ENCODE measurements at regions not wholly inside any gene's neighbourhood (a gene's known extent, or its start where the extent isn't known, plus 50 kb on each side); places are given as distances from the start of the nearest gene placed in this dataset.

- POLR2A ChIA-PET, result no interaction called here
- Mint-ChIP-seq H3K27ac (ENCODE audit: unreplicated experiment) (no peak overlapping the region), H3K27me3 (ENCODE audit: insufficient read depth, unreplicated experiment) (no peaks in the 10 kb centered on the region), H3K9me3 (ENCODE audit: unreplicated experiment) (no peaks in the 10 kb centered on the region), H3K4me3 (ENCODE audit: unreplicated experiment) (no peak overlapping the region), H3K36me3 (ENCODE audit: insufficient read depth, unreplicated experiment) (no peaks in the 10 kb centered on the region), H3K4me1 (ENCODE audit: low read depth, unreplicated experiment) (no peaks in the 10 kb centered on the region)
- no peaks in the 10 kb centered on the region for H3K9me3 ChIP-seq
- H3K4me1 ChIP-seq, result no peaks in the 10 kb centered on the region
- H3K27me3 ChIP-seq (replicated peaks; ENCODE audit: control insufficient read depth, insufficient read depth, low read length), result no peaks in the 10 kb centered on the region
- no peak for TF ChIP-seq CTCF (IDR thresholded peaks at IDR 0.05; ENCODE audit: insufficient read depth in 1 of 2, low read depth in 1 of 2, low read length in 1 of 2, severe bottlenecking in 1 of 2, unreplicated experiment in 1 of 2)
- no TSS peak for BruUV-seq (replicated peaks)
- no peaks in the 10 kb centered on the region for H3K36me3 ChIP-seq (ENCODE audit: control insufficient read depth, insufficient read depth, low read length)
- CTCF ChIA-PET, result no interaction called here
- DNase-seq, result no peak
- no peak overlapping the region for H3K4me3 ChIP-seq (ENCODE audit: low read depth, low read length)
- intact Hi-C loops (cut with micrococcal nuclease; ENCODE audit: unreplicated experiment), result no loop called here
Measured at GRCh38 chr20:3326779-3327521, 80.5 kb downstream of the DNAAF9 start.

DNA sequence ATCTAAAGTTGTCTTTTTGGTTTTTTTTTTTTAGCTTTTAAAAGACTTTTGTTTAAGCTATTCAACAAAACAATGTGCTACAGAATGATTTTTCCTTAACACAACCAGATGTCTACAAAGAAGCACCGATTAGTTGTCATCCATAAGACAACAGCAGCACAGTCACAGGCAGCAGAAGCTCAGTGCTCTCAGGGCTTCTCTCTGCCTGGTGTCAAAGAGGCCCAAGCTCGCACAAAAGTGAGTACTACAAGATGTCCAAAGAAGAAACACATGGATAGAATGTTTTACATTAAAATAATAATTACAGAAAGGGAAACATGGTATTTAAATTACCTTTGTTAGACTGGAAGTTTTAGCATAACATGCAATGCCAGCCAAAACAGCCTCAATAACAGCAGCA lies 81.6 kb downstream of the DNAAF9 start:
- H3K4me3 ChIP-seq (ENCODE audit: low read depth, low read length), result no peak overlapping the region
- ChIA-PET POLR2A (no interaction called here), CTCF (interaction anchor here (0.6 kb wide), 1 partner anchor 10 kb away, joined by 5 read pairs; no protein-coding TSS in a partner anchor)
- no peaks in the 10 kb centered on the region for H3K4me1 ChIP-seq
- no peaks in the 10 kb centered on the region for H3K9me3 ChIP-seq
- H3K36me3 ChIP-seq (ENCODE audit: control insufficient read depth, insufficient read depth, low read length), result no peaks in the 10 kb centered on the region
- no peak for TF ChIP-seq CTCF (IDR thresholded peaks at IDR 0.05; ENCODE audit: insufficient read depth in 1 of 2, low read depth in 1 of 2, low read length in 1 of 2, severe bottlenecking in 1 of 2, unreplicated experiment in 1 of 2)
- no peaks in the 10 kb centered on the region for H3K4me1 Mint-ChIP-seq (ENCODE audit: low read depth, unreplicated experiment)
- no TSS peak for BruUV-seq (replicated peaks)
- intact Hi-C loops (cut with micrococcal nuclease; ENCODE audit: unreplicated experiment), result no loop called here
- no peak for DNase-seq
- H3K36me3 Mint-ChIP-seq (ENCODE audit: insufficient read depth, unreplicated experiment), result no peaks in the 10 kb centered on the region
- H3K4me3 Mint-ChIP-seq (ENCODE audit: unreplicated experiment), result no peak overlapping the region
- H3K27me3 Mint-ChIP-seq (ENCODE audit: insufficient read depth, unreplicated experiment), result no peaks in the 10 kb centered on the region
- no peaks in the 10 kb centered on the region for H3K27me3 ChIP-seq (replicated peaks; ENCODE audit: control insufficient read depth, insufficient read depth, low read length)
- H3K9me3 Mint-ChIP-seq (ENCODE audit: unreplicated experiment), result no peaks in the 10 kb centered on the region
- no peak overlapping the region for H3K27ac Mint-ChIP-seq (ENCODE audit: unreplicated experiment)

DNA sequence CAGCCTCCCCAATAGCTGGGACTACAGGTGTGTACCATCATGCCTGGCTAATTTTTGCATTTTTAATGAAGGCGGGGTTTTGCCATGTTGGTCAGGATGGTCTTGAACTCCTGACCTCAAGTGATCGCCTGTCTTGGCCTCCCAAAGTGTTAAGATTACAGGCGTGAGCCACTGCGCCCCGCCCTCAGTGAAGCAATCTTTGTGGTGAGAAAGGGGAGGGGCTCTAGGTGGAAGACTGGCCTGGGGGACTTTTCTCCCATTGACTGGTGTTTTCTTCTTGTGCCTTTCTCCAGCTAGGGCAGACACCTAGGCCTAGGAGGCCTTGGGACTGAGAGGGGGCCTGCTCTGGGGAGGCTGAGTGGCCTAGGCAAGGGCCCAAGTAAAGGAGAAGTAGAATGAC lies 84.1 kb downstream of the DNAAF9 start:
- BruUV-seq (replicated peaks), result no TSS peak
- TF ChIP-seq CTCF (IDR thresholded peaks at IDR 0.05; ENCODE audit: insufficient read depth in 1 of 2, low read depth in 1 of 2, low read length in 1 of 2, severe bottlenecking in 1 of 2, unreplicated experiment in 1 of 2), result no peak
- H3K27ac Mint-ChIP-seq (ENCODE audit: unreplicated experiment), result no peak overlapping the region
- H3K9me3 Mint-ChIP-seq (ENCODE audit: unreplicated experiment), result no peaks in the 10 kb centered on the region
- ChIA-PET CTCF (no interaction called here), POLR2A (no interaction called here)
- H3K36me3 Mint-ChIP-seq (ENCODE audit: insufficient read depth, unreplicated experiment), result no peaks in the 10 kb centered on the region
- H3K4me3 Mint-ChIP-seq (ENCODE audit: unreplicated experiment), result no peak overlapping the region
- H3K4me1 Mint-ChIP-seq (ENCODE audit: low read depth, unreplicated experiment), result no peaks in the 10 kb centered on the region
- H3K4me3 ChIP-seq (ENCODE audit: low read depth, low read length), result no peak overlapping the region
- H3K27me3 ChIP-seq (replicated peaks; ENCODE audit: control insufficient read depth, insufficient read depth, low read length), result no peaks in the 10 kb centered on the region
- no peak for DNase-seq
- intact Hi-C loops (cut with micrococcal nuclease; ENCODE audit: unreplicated experiment), result no loop called here
- no peaks in the 10 kb centered on the region for H3K9me3 ChIP-seq
- no peaks in the 10 kb centered on the region for H3K36me3 ChIP-seq (ENCODE audit: control insufficient read depth, insufficient read depth, low read length)
- no peaks in the 10 kb centered on the region for H3K4me1 ChIP-seq
- no peaks in the 10 kb centered on the region for H3K27me3 Mint-ChIP-seq (ENCODE audit: insufficient read depth, unreplicated experiment)

Data from Caco-2 (cell line).